Upper lobe of right lung (tissue), 1 donor: ENCODE measurements at regions not wholly inside any gene's neighbourhood (a gene's known extent, or its start where the extent isn't known, plus 50 kb on each side); places are given as distances from the start of the nearest gene placed in this dataset.

Experiments
- ATAC-seq: fragments of 200-7000 bp; cut with Tn5 transposase; one replicate; pipeline ENCODE4 v1.9.1; 2020; ENCODE audit warnings: mild to moderate bottlenecking, moderate library complexity
- DNase-seq: peaks from one replicate; pipeline ENCODE4 v3.0.0-alpha.2; 2020
- H3K27ac ChIP-seq: fragments of 200-600 bp; one replicate; pipeline ENCODE4 v1.8.0; 2022
- H3K27me3 ChIP-seq: fragments of 200-600 bp; one replicate; pipeline ENCODE4 v1.8.0; 2022; ENCODE audit warnings: mild to moderate bottlenecking
- H3K36me3 ChIP-seq: fragments of 200-600 bp; one replicate; pipeline ENCODE4 v1.8.0; 2022
- H3K4me1 ChIP-seq: fragments of 200-600 bp; one replicate; pipeline ENCODE4 v1.8.0; 2022
- H3K4me3 ChIP-seq: fragments of 200-600 bp; one replicate; pipeline ENCODE4 v1.8.0; 2022; ENCODE audit warnings: mild to moderate bottlenecking
- H3K9me3 ChIP-seq: fragments of 200-600 bp; one replicate; pipeline ENCODE4 v1.8.0; 2022
- intact Hi-C: fragments of 100-400 bp; cut with DNase I; formaldehyde crosslinking; loops from one replicate; pipeline ENCODE4 v1.11.0; 2022
- TF ChIP-seq, protein P1 (sequence below): fragments of 200-600 bp; IDR thresholded peaks from one replicate; pipeline ENCODE4 v1.8.0; 2022; ENCODE audit warnings: antibody characterized with exemption
- donor health status: DM: no; HTN: yes; CAD: no; lungs with severe emphysema.

DNA sequence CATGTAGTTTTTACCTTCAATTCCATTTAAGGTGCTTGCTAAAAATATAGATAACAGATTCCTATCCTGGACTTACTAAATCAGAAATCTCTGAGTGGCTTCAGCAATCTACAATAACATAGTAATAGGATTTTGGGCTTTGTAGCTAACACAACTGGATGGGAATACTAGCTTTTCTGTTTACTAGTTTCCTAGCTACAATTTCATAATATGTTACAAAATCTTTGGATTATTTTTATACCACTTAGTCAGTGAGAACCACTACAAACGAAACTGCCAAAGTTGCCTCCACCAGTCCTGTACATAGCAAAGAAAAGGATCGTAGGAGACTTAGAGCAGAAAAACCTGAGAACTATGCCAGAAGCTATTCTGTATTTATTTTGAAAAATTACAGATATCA is 87.7 kb upstream of the ANO3 start:
- no peaks in the 10 kb centered on the region for H3K27me3 ChIP-seq
- intact Hi-C loops, result no loop called here
- no peaks in the 10 kb centered on the region for H3K4me1 ChIP-seq
- no peak overlapping the region for H3K27ac ChIP-seq
- no peaks in the 10 kb centered on the region for H3K9me3 ChIP-seq
- no peak for DNase-seq
- no peak overlapping the region for H3K4me3 ChIP-seq
- no peaks in the 10 kb centered on the region for H3K36me3 ChIP-seq
- ATAC-seq, result no peak
- TF ChIP-seq, protein P1, sequence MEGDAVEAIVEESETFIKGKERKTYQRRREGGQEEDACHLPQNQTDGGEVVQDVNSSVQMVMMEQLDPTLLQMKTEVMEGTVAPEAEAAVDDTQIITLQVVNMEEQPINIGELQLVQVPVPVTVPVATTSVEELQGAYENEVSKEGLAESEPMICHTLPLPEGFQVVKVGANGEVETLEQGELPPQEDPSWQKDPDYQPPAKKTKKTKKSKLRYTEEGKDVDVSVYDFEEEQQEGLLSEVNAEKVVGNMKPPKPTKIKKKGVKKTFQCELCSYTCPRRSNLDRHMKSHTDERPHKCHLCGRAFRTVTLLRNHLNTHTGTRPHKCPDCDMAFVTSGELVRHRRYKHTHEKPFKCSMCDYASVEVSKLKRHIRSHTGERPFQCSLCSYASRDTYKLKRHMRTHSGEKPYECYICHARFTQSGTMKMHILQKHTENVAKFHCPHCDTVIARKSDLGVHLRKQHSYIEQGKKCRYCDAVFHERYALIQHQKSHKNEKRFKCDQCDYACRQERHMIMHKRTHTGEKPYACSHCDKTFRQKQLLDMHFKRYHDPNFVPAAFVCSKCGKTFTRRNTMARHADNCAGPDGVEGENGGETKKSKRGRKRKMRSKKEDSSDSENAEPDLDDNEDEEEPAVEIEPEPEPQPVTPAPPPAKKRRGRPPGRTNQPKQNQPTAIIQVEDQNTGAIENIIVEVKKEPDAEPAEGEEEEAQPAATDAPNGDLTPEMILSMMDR, result no peak

DNA sequence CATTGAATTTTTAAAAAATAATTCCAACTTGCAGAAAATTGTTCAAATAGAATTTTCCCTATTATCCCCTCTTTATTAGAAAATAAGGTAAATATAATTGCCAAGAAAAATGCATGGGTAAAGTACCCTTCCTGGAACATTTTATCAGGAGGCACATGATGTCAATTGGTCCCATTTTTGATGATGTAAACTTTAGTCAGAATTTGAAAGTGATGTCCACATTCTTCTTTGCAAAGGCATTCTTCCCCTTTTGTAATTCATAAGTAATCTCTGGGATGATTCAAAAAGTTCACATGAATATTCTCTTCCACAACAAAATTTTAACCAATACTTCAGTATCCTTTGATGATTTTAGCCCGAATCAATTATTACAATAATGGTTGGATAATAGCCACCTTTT is 86.9 kb upstream of the ANO3 start:
- no peaks in the 10 kb centered on the region for H3K27me3 ChIP-seq

DNA sequence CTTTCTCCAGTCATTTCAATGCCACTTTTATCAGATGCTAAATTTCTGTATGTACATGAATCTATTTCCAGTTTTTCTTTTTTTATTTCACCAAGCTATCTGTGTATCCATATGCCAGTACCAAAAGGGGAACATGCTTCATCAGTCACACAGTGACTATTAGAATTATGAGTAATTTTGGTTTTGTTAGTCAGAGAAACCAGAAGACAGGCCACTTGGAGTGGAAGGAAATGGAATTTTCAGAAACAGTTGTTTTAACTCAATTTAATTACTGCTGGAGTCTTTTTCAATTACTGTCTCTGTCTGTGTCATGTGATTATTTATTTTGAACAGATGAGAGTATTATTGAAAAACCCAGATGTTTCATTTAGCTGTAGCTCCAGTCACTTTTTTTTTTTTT is 84.6 kb upstream of the ANO3 start:
- ATAC-seq, result no peak
- no peak overlapping the region for H3K4me3 ChIP-seq
- DNase-seq, result no peak
- TF ChIP-seq, protein P1, result no peak
- H3K27me3 ChIP-seq, result no peaks in the 10 kb centered on the region
- H3K27ac ChIP-seq, result no peak overlapping the region
- H3K4me1 ChIP-seq, result no peaks in the 10 kb centered on the region
- H3K9me3 ChIP-seq, result no peaks in the 10 kb centered on the region
- no peaks in the 10 kb centered on the region for H3K36me3 ChIP-seq
- intact Hi-C loops, result no loop called here

More for the DNA sequence above, 86.9 kb upstream of the ANO3 start:
- intact Hi-C loops, result no loop called here
- no peak overlapping the region for H3K4me3 ChIP-seq
- ATAC-seq, result no peak
- no peak overlapping the region for H3K27ac ChIP-seq
- no peak for DNase-seq
- H3K9me3 ChIP-seq, result no peaks in the 10 kb centered on the region
- H3K36me3 ChIP-seq, result no peaks in the 10 kb centered on the region
- H3K4me1 ChIP-seq, result no peaks in the 10 kb centered on the region
- TF ChIP-seq, protein P1, result no peak

DNA sequence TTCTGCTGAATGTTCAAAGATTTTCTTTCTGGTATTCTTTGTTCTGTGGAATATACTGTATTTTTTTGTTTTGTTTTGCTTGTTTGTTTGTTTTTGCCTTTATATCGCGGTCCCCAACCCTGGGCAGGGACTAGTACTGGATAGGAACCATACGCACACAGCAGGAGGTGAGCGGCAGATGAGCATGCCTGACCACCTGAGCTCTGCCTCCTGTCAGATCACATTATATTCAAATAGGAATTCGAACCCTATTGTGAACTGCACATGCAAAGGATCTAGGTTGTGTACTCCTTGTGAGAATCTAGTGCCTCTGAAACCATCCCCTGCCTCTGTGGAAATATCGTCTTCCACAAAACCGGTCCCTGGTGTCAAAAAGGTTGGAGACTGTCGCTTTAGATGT is 83.3 kb upstream of the ANO3 start:
- TF ChIP-seq, protein P1, result no peak
- Histone ChIP-seq H3K4me3 (no peak overlapping the region), H3K4me1 (no peaks in the 10 kb centered on the region), H3K9me3 (no peaks in the 10 kb centered on the region), H3K36me3 (no peaks in the 10 kb centered on the region), H3K27me3 (no peaks in the 10 kb centered on the region), H3K27ac (no peak overlapping the region)
- DNase-seq (no peak), ATAC-seq (no peak)
- intact Hi-C loops, result no loop called here

DNA sequence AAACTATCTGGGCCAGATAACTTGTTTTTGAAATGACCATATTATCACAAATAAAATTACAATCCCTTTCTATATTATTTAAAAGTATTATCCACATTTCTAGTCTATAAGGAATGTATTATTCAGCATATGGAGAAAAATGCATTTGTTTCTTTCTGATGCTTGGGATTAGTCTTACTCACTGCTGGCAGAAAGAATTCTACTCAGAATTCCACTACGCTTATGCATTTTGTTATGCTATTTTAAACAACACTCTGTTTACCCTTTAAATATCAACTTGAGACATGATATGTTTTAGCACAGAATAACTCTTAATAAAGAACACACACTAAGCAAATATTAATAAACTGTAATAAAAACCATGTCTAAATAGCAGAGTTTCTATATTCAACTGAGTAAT is 77.6 kb upstream of the ANO3 start:
- H3K4me3 ChIP-seq, result no peak overlapping the region
- H3K36me3 ChIP-seq, result no peaks in the 10 kb centered on the region
- H3K4me1 ChIP-seq, result no peaks in the 10 kb centered on the region
- no peak for DNase-seq
- H3K9me3 ChIP-seq, result no peaks in the 10 kb centered on the region
- TF ChIP-seq, protein P1, result no peak
- no peak overlapping the region for H3K27ac ChIP-seq
- H3K27me3 ChIP-seq, result no peaks in the 10 kb centered on the region
- intact Hi-C loops, result no loop called here
- ATAC-seq, result no peak

DNA sequence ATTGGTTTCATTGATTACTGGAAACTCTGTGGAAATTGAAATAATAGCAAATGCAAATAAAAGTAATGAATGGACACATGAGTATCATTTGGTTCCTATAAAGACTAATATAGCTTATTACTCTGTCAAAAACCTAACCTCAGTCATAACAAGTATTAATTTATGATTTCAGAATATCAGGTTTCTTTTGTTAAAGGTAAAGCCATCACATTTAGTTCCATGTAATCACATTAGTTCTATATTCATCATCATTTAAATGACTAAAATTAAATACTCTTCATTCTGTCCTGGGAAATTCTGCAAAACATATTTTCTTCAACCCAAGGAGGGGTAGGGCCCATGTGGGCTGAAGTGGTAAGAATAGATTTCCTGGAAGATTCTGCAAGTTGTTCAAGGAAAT is 68.2 kb upstream of the ANO3 start:
- H3K36me3 ChIP-seq, result no peaks in the 10 kb centered on the region
- TF ChIP-seq, protein P1, result no peak
- H3K9me3 ChIP-seq, result no peaks in the 10 kb centered on the region
- no peaks in the 10 kb centered on the region for H3K27me3 ChIP-seq
- DNase-seq, result no peak
- intact Hi-C loops, result no loop called here
- no peak overlapping the region for H3K4me3 ChIP-seq
- H3K27ac ChIP-seq, result no peak overlapping the region
- H3K4me1 ChIP-seq, result no peaks in the 10 kb centered on the region
- no peak for ATAC-seq
